ENCODE measurements at regions not wholly inside any gene's neighbourhood (a gene's known extent, or its start where the extent isn't known, plus 50 kb on each side); places are given as distances from the start of the nearest gene placed in this dataset.

- TF ChIP-seq CTCF (IDR thresholded peaks at IDR 0.05; ENCODE audit: low read depth, low read length, poor library complexity, severe bottlenecking) = no peak
- TF ChIP-seq EZH2phosphoT487 (IDR thresholded peaks at IDR 0.05; ENCODE audit: borderline replicate concordance, low read length) = no peak
These were observed 135.8 kb downstream of the SYF2 start for GRCh38 chr1:25096307-25097150.

Data from DOHH2 (cell line).